ENCODE measurements at regions not wholly inside any gene's neighbourhood (a gene's known extent, or its start where the extent isn't known, plus 50 kb on each side); places are given as distances from the start of the nearest gene placed in this dataset.
"Not testable (repeated sequence)": the region's sequence is repeated elsewhere in the genome, so short reads cannot be mapped to it uniquely, and the experiment has no call there.

DNA sequence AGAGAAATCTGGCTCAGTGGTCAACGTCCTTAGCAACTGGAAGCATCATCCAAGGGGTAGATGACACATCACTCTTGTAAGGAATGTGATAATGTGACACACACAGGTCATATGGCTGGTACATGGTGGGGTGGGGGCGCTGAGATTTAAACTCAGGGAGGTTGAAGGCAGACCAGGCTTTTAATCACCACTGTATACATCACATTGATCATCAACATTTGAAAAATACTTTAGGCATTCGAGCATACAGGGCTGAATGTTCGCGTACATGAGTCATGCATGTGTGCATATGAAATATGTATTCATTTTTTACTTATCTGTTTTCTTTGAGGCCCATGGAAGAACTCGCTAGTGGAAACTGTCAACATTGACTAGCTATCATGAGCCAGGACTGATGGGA is 976.4 kb downstream of the VRK1 start:
- DNase-seq: no peak

- no peak for DNase-seq
Observed at GRCh38 chr14:97776890-97777558, 979.8 kb downstream of the VRK1 start.

- DNase-seq: no peak
Observed at GRCh38 chr14:97777622-97778355, 980.6 kb downstream of the VRK1 start.

GRCh38 chr14:97779140-97779539 is 982.0 kb downstream of the VRK1 start:
- DNase-seq: no peak

GRCh38 chr14:97780804-97781203 is 983.6 kb downstream of the VRK1 start:
- no peak for DNase-seq

DNA sequence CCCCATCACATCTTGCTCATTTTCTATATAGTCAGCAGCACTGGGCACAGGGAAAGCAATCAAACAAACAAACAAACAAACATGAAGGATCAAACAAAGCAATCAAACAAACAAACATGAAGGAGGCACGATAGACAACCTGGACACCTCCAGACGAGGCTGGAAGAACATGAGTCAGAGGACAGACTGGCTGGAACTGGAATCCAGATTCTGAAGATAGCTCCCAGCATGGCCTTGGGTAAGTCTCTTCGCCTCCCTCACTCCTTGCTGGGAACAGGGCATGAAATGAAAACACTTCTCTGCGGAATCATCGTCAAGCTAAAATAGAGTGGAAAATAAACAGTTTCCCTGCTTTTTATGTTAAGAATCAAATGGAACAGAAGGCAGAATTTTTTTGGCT is 984.8 kb downstream of the VRK1 start:
- DNase-seq: no peak

GRCh38 chr14:97782871-97783414 is 985.8 kb downstream of the VRK1 start:
- DNase-seq: no peak

DNA sequence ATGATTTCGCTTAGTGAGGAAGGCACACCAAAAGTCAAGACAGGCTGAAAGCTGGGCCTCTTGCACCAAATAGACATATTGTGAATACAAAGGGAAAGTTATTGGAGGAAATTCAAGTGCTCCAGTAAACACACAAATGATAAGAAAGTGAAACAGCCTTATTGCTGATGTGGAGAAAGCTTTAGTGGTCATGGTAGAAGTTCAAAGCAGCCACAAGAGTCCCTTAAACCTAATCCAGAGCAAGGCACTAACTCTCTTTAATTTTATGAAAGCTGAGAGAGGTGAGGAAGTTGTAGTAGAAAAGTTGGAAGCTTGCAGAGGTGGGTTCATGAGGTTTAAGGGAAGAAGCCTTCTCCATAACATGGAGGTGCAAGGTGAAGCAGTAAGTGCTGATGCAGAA is 988.3 kb downstream of the VRK1 start:
- DNase-seq: no peak

GRCh38 chr14:97788364-97788763 is 991.2 kb downstream of the VRK1 start:
- no peak for DNase-seq

GRCh38 chr14:97788846-97789526 is 991.8 kb downstream of the VRK1 start:
- no peak for DNase-seq

- DNase-seq: no peak
Observed at GRCh38 chr14:97791072-97791471, 993.9 kb downstream of the VRK1 start.

GRCh38 chr14:97791906-97792305 is 994.7 kb downstream of the VRK1 start:
- no peak for DNase-seq

- no peak for DNase-seq
Observed at GRCh38 chr14:97796511-97796910, 999.3 kb downstream of the VRK1 start.

DNA sequence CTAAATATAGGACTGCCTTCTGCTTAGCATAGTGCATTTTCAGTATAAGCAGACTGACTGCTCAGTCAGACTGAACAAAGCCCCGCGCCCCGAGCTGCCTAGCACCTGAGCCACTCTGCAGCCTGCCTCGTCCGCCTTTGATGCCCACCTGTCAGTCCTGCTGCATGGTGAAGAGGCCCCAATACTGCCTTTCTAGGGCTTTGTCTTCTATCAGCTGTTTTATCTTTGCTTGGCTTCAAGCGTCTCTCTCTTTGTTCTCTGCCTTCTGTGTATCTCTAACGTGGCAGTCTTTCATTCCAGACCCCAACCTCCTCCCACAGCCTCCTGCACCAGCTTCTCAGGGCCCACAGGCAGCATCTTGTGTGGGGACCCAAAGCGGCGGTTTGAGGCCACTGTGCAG is 1001.0 kb downstream of the VRK1 start:
- DNase-seq: no peak

DNA sequence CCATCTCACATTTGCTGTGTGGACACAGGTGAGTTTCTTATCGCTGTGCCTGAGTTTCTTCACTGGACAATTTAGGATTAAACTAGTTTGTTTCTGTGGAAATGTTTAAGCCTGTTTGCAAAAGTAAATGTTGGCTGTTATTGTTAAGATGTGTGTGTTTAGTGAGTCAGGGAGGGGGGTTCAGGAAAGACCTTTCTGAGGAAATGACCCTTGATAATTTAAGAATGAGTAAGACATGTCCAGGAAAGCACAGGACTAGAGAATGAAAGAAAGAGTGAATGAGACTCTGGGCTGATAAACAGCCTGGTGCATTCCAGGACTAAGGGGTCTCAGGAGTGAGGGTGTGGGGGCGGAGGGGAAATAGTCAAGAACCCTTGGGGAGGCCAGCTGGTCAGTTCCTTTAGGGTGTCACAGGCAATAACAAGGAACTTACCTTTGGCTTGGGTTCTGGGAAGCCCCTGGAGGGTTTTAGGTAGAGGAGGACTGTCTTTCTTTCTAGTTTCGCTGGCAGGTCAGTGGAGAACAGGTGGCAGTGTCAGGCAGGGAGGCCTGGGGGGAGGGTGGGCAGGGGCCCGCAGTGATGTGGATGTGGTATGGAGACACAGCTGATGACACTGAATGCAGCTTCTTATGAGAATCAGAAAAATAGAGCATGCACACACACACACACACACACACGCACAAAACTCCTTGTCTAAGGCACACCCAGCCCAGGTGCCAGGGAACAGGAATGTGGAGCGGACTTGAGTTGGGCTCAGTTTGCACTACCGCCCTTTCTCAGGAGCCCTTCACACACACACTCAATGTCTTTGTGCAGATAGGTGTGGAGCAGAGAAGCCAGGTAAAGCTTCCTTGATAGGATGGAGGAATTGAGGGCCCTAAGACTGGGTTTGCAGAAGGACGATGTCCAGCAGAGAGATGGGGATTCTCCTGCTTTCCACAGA is 1005.5 kb downstream of the VRK1 start:
- no peak for DNase-seq

DNA sequence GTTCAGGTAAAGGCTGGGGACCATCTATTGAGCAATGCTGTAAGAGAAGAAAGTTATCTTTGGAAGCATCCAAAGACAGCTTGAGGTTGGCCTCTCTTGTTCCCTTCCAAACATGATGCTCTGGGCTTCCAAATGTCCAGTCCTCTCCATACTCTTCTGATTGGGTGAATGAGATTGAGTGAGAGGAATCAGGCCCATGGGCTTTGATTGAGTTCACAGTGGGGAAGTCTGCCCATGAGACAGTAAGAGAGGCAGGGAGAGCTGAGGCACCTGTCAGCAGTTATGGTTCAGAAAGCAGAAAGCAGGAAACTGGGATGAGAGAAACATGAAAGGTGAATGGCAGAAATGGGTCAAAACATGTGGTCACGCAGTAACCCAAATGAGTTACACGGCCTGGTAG is 1006.9 kb downstream of the VRK1 start:
- no peak for DNase-seq

GRCh38 chr14:97806891-97807290 is 1009.7 kb downstream of the VRK1 start:
- no peak for DNase-seq

GRCh38 chr14:97808541-97808940 is 1011.4 kb downstream of the VRK1 start:
- not testable (repeated sequence) for DNase-seq

DNA sequence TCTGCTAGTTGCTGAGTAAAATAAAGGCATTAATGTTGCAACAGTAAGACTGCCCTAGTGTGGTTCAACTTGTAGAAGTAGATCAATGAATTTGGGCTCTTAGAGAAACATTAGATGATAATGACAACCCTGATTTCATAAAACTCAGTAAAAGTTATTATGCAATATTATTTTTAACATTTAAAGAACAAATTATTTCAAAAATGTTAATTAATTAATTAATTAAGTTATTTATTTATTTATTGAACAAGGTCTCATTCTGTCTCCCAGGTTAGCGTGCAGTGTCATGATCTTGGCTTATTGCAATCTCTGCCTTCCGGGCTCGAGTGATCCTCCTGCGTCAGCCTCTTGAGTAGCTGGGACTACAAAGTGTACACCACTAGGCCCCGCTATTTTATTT is 1016.4 kb downstream of the VRK1 start:
- DNase-seq: no peak

- DNase-seq: no peak
Observed at GRCh38 chr14:97820781-97821180, 1023.6 kb downstream of the VRK1 start.

DNA sequence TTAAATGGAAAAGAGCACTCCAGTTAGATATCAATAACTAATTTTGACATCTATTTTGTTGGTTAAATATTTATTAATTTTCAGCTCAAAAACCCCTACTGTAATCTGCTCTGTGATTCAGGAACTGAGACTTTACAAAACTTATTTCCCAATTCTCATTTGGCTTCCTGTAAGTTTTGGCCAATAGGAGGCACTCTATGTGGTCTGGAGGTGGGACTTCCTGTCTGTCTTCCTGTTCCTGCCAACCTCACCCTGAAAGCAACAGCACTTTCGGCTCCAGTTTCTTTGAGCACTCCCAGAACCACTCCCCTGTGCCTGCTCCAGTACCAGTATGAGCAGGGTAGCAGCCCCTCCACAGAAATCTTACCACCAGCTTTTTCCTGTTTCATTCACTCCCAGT is 1027.0 kb downstream of the VRK1 start:
- DNase-seq: no peak

DNA sequence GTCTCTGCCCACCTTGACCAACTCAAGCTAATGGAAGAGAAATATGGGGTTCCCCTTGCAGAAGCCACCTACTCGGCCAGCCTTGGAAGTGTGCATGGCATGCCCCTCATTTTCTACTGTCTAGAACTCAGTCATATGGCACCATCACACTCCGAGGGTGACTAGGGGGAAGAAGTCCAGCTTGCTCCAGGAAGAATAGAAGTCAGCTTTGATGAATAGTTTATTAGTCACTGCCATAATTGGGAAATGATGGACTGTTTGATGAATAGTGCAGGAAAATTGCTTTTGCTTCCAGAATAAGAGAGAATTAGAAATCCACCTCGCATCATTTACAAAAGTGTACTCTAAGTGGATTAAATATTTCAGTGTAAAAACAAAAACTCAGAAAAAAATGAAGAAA is 1030.6 kb downstream of the VRK1 start:
- DNase-seq: no peak

- no peak for DNase-seq
Observed at GRCh38 chr14:97832776-97833175, 1035.6 kb downstream of the VRK1 start.
